ELF-1 (cell line): ENCODE measurements at regions not wholly inside any gene's neighbourhood (a gene's known extent, or its start where the extent isn't known, plus 50 kb on each side); places are given as distances from the start of the nearest gene placed in this dataset.
"Not testable (repeated sequence)": the region's sequence is repeated elsewhere in the genome, so short reads cannot be mapped to it uniquely, and the experiment has no call there.

Source experiments
- DNase-seq: peaks from one replicate; pipeline ENCODE4 v3.0.0-alpha.2; 2016; ENCODE audit warnings: low read depth, low spot score

DNA sequence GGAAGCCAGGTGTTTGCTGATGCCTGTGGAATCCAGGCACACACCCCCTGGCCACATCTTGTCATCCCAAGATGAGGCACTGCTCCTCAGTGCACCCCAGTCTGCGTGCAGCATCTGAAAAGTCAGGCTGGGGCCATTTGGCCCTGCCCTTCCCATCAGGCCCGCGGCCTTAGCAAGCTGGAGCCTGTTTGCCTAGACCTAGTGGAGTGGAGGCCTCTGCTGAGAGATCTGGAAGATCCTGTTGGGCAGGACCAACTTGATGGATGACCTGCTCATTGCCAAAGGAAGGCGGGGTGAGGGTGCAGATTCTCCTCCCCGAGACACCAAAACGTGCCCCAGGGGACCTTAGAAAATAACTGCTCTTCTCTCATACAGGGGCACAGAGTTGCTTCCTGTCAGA lies 220.2 kb downstream of the SHQ1 start:
- peak; percentile 92 for DNase-seq

DNA sequence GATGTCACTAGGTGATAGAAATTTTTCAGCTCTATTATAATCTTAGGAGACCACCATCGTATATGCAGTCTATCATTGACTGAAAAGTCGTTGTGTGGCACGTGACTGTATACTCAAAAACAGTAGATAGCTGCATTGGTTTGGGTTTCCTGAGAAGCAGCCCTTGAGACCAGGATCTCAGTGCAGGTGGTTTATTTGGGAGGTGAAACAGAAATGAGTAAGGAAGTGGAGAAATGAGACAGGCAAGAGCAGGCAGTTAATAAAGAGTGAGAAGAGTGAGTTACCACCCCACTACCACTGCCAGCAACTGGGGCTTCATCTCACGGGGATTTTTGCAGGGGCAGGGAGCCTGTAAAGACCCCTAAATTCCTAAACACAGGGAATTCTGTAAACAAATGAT lies 221.0 kb downstream of the SHQ1 start:
- DNase-seq, result no peak

DNA sequence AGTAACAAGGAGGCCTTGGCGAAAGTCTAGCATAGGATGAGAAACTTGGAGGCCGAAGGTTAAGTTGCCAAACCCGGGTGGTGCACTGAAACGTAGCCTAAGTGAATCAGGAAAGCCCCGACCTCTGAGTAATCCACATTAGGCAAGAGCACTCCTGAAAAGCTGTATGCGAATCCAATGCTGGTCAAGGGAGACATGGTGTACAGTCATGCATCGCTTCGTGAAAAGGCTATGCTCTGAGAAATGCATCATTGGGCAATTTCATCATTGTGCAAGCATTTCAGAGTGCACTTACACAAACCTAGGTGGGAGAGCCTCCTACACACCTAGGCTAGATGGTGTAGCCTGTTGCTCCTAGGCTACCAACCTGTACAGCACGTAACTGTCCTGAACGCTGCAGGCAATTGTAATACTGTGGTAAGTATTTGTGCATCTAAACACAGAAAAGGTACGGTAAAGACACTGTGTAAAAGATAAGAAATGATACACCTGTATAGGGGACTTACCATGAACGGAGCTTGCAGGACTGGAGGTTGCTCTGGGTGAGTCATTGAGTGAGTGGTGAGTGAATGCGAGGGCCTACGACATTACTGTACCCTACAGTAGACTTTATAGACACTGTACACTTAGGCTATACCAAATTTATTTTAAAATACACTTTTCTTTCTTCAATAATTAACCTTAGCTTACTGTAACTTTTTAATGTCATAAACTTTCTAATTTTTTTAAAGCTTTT lies 222.5 kb downstream of the SHQ1 start:
- DNase-seq, result peak; percentile 22

DNA sequence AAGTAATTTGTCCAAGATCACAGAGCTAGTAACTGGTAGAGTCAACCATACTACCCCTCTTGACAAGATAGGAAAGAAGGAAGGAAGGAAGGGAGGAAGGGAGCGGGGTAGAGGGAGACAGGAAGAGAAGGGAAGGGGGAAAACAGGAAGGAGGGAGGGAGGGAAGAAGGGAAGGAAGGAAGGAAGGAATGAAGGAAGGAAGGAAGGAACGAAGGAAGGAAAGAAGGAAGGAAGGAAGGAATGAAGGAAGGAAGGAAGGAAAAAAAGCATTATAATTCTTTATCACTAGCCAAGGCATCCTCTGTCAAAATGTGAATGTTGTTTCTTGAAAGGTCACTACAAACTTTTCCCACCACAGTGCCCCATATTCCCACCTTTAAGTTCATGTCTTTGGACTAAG lies 223.6 kb downstream of the SHQ1 start:
- no peak for DNase-seq

DNA sequence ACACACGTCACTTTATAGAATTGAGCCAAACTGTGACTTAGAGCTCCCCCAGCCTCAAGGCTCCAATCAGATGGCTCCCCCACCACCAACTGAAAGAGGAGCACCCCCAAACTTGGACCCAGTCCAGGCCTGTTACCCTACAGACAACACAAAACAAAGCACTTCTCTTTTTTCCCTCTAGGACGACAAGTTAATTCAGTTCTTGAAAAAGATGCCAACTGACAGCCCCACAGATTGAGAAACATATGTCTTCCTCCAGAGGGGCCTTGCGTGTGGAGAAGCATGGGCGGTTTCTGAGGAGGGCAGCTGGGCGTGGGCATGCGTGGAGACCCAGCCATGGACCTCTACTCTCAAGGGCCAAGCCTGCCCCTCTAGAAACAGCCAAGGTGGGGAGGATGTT lies 229.5 kb downstream of the SHQ1 start:
- DNase-seq, result no peak

DNA sequence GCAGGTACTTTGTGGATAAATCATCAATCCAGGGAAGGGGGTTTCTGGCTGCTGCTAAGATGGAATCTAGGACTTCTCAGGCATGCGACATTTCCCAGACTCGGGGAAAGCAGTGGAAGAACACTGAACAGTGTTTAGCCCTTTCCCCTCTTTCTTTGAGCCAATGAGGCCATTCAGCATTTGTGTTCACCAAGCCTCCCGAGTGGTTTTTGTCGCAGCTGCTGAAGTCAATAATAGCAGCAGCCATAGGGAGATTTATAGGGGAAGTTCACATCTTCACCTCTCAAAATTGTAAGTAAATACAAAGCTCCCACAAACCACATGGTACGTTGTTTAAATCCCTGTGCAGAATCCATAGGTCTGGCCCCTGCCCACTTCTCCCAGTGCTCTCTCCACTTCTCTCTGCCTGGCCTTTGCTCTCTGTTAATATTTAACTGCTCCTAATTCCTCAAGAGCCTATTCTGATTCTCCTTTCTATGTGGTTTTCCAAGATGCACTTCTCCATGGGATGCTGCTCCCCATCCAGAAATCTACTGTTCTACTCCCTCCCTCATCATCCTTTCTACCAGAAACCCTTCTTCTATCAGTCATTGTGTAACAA lies 230.7 kb downstream of the SHQ1 start:
- no peak for DNase-seq

DNA sequence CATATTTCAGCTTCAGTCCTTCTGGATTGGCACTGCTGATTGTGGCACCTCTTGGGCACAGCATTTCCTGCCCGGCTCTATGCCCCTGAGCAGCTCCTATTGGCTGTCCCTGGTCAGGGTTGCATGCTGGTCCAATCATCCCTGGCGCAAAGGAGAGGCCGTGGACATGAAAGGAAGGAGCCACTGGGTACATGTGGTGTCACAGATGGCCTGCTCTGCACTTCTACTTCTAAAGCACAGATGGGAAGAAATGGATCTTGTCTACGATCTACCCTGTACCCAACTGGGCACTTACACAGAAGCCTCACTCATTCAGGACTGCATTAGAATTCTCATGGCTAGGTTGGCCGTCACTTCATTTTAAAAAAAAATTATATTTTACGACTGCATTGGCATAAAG lies 232.5 kb downstream of the SHQ1 start:
- DNase-seq, result no peak

DNA sequence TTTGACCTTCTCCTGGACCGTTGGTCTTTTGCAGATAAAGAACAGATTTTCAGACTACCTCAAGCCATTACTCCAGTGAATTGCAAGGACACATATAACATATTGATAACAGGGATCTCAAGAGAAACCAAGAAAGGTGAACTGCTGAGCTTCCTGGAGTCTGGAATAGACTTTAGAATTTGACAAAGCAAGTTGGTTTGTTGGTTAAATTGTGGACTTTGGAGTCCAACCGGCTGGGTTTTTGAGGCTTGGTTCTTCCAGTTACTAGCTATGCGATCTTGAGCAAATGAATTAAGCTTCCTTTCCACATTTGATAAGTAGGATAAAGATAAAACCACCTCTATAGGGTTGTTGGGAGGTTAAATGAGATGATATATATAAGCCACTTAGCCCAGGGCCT lies 233.1 kb downstream of the SHQ1 start:
- no peak for DNase-seq

DNA sequence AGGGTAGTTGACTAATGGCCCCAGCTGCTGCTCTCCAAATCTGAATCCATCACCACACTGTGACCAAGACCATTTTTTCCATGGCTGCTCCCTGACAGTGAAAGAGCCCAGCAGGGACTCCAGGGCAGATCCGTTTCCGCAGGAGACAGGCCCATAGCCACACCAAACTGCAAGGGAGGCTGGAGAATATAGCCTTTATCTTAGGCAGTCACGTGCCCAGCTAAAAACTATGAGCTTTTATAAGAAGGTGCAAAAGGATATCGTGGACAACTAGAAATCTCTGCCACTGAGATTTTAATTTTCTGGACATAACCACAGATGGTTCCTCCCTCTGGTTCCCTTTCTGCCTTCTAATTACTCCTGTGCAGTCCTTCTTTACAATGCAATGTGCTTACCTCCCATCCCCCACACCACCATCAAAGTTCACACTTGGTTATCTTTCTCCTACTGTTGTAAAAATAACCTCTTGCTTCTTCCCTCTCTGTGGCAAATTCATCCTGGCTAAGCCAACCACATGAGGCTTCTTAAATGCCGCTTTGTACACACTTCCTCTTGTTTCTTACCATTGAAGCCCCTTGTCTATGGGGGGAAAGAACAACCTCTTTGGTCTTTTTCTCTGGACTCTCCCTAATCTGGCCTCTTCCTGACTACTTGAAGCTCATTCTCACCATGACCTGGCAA lies 233.7 kb downstream of the SHQ1 start:
- no peak for DNase-seq

DNA sequence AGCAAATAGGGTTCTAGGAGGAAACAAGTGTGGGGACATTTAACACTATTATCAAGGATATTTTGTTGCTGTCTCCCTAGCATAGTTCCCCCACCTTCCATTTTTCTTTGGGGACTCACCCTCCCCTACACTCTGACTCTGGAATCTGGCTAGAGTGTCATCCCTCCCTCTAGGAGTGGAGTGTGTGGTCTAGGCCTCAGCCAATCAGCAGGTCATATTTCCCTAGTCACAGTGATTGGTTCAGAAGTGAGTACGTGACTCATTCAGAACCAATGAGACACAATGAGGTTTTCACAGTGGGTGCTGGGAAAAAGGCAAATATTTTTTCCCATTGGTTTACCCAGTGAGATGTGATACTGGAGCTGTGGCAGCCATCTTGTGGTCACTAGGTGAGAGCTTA lies 234.4 kb downstream of the SHQ1 start:
- no peak for DNase-seq

DNA sequence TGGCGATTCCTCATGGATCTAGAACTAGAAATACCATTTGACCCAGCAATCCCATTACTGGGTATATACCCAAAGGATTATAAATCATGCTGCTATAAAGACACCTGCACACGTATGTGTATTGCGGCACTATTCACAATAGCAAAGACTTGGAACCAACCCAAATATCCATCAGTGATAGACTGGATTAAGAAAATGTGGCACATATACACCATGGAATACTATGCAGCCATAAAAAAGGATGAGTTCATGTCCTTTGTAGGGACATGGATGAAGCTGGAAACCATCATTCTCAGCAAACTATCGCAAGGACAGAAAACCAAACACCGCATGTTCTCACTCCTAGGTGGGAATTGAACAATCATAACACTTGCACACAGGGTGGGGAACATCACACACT lies 239.1 kb downstream of the SHQ1 start:
- DNase-seq, result not testable (repeated sequence)

DNA sequence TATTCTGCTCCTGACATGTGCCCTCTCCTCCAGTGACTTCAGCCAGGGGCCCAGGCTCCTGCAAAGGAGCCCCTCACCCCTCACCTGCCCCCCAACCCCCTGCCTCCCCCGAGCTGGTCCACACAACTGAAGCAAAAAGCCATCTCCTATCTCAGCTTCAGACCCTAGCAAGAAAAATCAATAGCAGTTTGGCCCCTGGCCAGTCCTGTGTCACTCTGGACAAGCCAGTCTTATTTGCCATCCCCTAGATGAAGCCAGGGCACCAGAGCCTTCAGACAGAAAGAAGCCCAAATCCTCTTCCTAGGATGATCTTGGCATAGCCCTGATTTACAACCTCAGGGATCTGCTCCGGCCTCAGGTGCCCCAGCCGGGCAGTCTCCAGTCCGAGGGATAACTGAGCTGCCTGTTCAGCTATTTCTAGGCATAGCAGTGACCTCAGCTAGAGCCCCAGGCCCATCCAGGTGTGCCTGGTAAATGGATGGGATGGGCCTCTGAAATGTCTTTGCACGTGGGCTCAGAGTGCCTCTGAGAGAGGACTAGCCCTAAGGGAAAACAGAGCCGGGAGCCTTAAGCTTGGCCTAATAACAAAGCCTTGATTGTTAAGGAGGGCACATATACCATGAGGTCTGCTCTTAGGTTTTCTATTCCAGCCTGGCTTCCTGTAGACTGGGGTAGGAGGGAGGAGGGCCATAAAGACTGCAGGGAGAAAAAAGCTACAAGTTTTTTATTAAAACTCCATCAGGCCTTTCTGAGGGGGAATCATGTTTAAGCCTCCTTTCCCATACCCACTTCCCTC lies 242.0 kb downstream of the SHQ1 start:
- peak; percentile 80 for DNase-seq

DNA sequence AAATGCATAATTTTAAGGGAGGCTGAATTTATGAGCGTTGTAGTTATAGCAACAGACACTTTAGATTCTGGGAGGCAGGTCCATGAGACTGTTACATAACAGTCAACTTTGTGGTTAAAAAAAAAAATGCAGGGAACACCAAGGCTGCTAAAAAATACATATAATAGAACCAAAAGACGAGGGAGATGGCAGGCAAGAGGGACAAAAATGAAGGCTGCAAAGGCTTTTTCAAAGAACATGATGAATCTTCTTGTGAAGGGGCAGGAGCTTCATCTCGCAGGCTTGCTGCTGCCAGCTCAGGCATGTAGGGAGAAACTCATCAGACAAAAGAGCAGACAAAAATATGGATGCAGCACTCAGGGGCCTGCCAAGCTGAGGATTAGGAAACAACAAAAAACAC lies 243.9 kb downstream of the SHQ1 start:
- DNase-seq, result no peak

DNA sequence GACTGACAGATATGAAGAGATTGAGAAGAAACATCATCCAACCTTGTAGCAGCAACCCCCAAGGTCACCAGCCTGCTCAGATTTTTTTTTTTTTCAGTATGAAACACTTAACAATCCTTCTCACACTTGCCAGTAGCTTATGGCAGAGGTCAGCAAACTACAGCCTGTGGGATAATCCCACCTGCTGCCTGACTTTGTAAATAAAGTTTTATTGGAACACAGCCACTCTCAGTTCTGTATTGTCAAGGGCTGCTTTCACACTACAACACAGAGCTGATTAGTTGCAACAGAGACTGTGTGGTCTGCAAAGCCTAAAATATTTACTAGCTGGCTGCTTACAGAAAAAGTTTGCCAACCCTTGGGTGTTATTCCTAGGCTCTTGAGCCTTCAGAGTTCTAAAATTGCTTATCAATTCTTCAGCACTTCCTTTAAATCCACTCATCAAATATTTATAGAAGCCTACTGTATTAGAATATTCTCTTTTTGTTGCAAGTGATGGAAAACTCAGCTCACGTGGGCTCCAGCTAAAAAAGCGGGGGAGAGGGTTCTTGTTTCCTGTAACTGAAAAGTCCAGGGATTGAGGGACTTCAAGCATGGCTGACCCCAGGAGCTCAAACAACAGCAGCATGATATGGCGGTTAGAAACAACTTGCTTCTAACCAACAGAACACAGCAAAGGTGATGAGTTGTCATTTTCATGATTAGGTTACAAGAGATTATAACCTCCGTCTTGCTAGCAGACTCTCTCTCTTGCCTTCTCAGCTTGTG lies 246.1 kb downstream of the SHQ1 start:
- no peak for DNase-seq

DNA sequence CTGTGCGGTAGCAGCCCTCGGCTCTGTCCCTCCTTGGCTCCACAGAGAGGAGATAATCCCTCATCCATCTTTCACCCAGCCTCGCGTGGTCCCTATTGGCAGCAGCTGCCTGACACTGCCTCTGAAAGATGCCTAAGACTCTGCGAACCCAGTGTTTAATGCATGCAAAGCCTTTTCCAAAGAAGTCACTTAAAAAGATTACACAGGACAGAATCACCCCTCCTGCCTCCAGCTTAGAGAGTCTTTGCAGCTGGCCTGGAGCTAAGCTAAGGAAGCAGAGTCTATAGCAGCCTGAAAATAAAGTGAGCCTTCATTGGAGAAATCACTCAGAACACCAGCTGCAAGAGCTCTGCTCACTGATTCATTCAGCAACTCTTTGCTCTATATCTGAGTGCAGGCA lies 247.2 kb downstream of the SHQ1 start:
- no peak for DNase-seq

DNA sequence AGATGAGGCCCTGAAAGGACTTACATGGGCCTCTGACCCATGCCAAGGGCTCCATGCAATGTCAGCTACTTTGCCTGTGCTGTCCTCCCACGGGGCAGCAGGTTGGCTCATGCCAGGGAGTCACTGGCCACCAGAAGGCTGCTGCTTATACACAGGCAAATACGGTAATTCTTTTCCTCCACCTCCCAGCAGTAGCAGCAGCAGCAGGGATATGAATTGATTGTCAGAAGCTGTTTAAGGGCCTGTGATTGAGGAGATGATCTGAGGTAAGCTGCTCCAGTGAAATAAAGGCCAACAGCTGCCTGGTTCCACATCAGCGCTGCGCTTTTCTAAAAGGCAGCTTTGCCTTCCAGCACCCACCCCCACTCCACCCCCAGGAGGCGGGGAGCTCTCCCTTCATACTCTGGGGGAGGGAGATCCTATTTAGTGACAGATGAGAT lies 250.5 kb downstream of the SHQ1 start:
- DNase-seq, result peak; percentile 44

DNA sequence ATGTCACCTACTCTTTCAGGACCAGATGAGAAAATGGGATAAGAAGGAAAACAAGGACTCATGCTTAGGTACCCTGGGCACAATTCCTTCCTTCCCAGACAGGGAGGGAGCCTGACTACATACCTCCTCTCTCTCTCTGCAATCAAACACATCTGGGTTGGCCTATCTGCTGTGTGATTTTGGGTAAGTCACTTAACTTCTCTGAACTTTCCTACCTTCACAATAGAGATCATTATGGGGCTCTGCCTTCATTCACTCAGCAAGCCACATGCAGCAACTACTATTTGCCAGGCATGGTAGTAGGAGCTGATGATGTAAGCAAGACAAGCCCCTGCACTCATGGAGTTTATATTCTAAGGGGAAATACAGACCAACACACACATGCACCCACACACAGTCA lies 251.2 kb downstream of the SHQ1 start:
- no peak for DNase-seq

DNA sequence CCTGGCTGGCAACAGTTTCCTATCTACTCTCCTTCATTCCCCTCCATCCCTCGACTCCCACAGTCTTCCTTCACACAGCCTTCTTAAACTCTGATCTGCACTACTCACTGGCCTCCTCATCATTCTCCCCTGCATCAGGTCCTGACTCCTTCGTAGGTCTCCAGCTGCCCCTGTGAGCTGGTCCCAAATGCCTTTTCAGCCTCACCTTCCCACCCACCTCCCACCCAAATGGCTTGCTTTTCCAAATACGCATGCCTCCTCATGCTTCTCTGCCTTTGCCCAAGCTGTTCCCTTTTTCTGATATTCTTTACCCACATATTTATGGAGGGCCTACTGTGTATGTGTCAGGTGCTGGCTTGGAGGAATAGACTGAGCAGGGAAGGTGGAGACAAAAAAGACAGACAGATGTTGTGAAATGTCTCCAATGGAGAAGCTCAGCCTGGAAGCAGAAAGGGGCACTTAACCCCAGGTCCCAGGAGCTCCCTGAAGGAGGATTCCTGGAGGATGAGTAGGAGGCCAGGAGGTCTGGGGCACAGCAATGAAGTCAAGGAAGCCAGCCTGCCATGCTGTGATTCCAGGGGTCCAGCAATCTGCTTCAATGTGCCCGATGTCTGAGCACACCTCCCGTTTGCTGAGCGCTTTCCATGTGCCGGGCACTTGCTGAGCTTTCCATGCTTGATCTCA lies 252.2 kb downstream of the SHQ1 start:
- no peak for DNase-seq

DNA sequence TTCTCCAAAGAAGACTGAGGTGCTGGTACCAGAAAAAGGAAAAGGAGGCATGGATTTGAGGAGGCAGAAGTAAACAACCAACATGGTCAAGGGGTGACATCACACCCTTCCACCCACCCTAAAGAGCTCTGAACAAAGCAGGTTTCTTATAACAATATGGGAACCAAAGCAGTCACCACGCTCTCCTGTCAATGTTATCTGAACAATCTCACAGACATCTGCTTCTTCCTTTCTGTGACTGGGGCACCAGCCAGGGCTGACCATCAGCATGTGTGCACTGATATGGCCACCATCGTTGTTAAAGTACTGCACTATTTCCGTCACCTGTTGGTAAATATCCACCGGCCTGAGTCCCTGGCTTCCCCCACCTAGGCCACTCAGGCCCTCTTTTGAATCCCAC lies 252.9 kb downstream of the SHQ1 start:
- DNase-seq, result no peak

DNA sequence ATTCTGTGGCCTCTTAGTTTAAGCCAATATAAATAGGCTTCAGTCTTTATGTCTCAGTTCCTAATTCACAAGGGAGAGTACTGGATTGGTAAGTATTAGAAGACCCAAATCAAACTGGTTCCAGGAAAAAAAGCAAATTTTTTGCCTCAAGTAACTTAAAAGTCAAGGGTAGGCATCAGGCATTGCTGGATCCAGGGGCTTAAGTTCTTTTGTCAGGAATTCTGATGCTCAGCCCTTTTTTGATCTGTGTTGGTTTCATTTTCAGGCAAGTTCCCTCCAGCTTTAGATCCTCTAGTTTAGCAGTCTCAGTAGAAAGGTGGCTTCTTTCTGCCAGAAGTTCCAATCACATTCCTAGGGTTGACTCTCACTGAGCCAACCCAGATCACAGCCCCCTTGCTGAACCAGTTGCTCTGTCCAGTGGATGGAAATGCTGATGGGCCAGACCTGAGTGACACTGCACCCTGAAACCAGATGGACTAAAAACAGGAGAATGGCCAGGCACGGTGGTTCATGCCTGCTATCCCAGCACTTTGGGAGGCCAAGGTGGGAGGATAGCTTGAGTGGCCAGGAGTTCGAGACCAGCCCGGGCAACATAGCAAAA lies 253.5 kb downstream of the SHQ1 start:
- peak; percentile 61 for DNase-seq
